HG03103 (cell line): ENCODE measurements at regions not wholly inside any gene's neighbourhood (a gene's known extent, or its start where the extent isn't known, plus 50 kb on each side); places are given as distances from the start of the nearest gene placed in this dataset.

Experiments used
- ATAC-seq: cut with Tn5 transposase; IDR thresholded peaks from one replicate; pipeline ENCODE4 v1.9.1; 2021; ENCODE audit warnings: low read depth; ENCODE audit not compliant: unreplicated experiment

DNA sequence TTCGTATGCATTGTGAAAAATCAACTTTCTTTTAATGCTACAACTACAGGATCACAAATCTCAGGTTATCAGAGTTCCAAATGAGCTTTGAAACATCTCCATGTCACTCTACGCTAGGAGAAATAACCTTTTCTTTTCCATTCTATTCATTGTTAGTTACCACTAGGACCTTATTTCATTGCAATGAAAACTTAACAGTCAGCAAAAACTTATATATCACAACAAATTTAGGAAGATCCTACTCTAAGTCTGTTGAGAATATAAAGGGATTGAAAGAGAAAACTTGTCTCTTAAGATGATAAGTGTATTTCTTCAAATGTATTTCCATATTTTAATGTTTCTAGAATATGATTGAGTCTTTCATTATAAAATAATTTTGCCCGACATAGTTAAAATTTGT lies 539.1 kb downstream of the TMTC2 start:
- ATAC-seq: no peak

GRCh38 chr12:83224012-83224411 lies 537.3 kb downstream of the TMTC2 start:
- no peak for ATAC-seq

DNA sequence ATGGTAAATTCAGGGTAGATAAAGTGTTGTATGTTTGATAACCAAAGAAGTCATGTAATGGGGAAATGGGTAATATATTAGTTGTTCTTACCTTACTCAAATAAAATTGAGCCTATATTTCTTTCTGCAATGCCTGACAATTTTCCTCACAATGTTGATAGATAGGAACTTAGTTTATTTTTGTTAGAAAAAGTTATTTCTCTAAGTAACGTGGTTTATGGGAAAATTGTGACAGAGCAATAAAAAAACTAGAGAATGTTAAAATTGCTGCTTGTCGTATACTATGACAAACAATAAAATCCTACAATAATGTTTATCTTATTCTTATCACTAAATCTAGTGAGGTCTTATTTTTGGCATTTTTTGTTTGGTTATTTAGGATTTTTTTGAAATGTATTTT lies 534.1 kb downstream of the TMTC2 start:
- no peak for ATAC-seq

DNA sequence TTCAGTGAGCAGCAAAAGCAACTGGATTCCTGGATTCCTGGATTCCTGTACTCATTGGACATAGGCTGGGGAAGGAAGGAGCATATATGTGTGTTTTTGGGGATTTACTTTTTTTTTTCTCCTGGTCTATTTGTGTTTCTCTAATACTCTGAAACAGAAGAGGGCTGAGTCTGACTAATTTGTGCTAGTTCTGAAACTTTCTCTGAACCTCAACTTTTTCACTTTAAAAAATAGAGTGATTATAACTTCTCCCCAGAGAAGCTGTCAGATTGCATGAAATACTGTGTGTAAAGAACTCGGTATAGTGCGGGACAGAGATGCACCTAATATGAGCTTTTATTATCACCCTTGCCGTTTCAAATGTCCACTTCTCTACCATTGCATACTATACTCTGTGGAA lies 529.5 kb downstream of the TMTC2 start:
- no peak for ATAC-seq

DNA sequence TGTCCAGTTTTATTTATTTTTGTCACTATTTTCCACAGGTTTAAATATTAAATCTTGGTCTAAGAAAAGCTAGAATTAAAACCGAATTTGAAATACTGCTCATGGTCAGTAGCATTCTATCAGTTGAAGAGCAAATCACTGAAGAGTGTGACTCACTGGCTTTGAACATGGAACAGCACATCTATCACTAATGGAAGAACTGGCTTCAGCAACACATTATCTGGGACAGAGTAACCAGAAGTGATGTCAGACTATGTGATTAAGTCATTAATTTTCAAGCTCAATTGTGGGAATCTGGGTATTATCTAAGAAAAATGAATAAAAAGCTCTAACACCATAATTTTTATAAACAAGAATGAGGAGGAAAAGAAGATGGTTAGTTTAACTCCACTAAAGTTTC lies 527.5 kb downstream of the TMTC2 start:
- ATAC-seq: no peak

DNA sequence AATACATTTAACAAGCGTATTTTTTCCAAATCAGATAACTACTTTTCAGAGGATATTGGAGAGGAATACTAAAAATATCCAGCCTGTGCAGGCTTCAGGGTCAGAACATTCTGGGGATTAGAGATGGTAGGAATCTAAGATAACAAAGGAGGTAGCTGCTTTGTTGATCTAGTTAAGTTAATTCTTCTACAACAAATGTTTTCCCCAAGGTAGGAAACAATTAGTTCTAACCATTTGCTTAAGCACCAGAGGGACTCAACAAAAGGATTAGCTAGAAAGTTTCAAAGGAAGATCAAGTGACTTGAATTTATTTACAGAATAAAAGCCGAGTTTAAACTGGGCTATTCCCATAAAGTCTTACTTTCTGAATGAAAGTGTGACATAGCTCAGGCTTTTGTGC lies 524.2 kb downstream of the TMTC2 start:
- ATAC-seq: no peak

DNA sequence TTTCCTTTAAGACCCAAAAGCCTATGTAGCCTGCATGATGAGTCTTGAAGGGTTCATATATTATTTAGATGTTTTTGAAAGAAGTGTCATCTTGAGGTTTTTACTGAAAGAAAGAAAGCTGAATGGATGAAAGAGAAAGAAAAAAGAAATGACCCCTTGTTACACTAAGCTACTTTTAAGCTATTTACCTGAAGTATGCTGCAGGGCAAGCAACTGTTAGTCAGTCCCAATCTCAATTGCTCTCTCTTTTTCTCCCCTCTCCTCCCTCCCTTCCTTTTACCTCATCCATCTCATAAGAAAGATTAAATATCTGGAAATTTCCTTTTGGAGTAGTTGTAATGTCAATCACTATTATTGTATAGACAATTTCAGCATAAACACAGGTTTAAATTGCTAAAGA lies 512.4 kb downstream of the TMTC2 start:
- ATAC-seq: no peak

GRCh38 chr12:83198291-83199015 lies 511.7 kb downstream of the TMTC2 start:
- no peak for ATAC-seq

DNA sequence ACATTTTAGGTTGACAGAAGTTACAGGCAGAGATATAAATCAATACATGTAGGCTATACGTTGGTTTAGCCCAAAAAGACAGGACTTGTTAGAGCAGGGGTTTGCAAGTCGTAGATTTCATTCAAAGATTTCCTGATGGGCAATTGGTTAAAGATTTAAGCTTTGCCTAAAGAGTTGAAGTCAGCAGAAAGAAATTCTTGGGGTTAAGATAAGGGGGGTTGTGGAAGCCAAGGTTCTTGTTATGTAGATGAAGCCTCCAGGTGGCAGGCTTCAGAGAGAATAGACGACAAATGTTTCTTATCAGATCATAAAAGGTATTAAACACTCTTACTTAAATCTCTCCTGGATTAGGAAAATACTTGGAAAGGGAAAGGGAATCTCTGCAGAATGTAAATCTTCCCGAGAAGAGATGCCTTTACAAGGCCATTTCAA lies 510.8 kb downstream of the TMTC2 start:
- no peak for ATAC-seq

GRCh38 chr12:83196694-83197350 lies 510.1 kb downstream of the TMTC2 start:
- no peak for ATAC-seq

DNA sequence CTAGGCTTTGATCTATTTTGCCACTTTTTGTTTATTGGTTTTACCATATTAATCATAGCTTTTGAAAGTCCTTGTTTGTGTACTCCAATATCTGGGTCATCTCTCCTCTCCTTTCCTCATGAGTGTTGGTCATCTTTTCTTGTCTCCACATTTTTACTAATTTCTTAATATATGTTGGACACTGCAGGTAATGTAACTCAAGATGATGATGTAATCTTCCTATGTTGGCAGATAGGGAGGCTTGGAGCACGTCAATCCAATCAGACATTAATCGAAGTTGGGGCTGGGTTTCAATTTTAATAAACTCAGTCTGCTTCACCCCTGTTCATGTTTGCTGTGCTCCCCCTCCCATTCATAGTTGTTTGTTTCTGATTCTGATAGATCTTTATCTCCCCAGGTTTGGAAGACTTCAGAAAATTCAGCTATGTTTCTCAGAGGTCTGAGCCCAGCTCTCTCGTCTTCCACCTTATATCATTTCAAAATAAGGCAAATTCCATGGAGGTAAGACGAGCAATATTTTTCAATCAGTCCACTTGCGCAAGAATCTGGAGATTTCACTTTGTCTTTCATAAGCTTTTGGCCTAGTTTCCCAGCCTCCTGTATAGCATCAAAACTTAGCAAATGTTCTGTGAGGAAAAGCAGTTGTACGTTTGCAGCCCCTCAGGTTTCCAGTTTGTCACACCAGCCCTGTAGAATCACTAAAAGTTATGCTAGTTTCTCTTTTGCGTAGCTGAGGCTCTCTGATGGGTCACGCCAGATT lies 504.1 kb downstream of the TMTC2 start:
- ATAC-seq: no peak

DNA sequence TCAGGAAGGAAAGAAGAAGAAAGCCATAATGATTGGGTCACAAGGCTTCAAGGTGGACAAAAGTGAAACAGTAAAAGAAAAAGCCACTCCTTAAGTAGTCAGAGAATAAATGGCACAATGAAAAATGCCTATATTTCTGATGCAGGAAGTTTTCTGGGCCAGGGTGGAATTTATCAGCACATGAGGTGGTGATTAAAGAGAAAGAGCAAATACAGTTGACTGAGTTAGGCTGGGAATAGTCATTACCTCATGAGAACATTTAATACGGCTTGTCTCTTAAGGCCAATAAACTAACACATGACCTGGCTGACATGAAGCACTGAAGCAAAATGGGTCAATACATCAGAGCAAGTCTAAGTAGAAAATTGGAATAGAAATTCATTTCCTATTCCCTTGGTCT lies 499.7 kb downstream of the TMTC2 start:
- no peak for ATAC-seq

DNA sequence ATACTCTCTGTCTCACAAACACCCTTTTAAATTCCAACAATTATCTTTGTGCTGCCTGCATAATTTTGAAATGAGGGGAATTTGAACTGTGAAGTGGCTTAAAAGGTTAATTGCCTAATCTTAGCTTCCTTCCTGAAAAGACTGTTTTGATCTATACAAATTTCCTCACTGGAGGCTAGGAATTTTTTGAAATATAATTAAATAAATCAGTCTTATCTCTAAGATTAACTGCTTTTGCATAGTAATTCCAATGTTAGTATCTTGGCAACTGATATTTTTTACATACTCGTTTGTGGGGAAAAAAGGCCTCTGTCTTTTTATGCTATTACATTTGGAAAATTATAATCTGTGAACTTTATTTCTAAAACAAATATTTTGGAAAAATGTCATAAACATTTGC lies 498.5 kb downstream of the TMTC2 start:
- no peak for ATAC-seq
